ENCODE measurements at regions not wholly inside any gene's neighbourhood (a gene's known extent, or its start where the extent isn't known, plus 50 kb on each side); places are given as distances from the start of the nearest gene placed in this dataset.

- Histone ChIP-seq H3K18ac (ENCODE audit: extremely low read depth, low read length) (no peak overlapping the region), H4K20me1 (replicated peaks in 1 of 2; ENCODE audit: control insufficient read depth in 1 of 2, insufficient read depth in 2 of 2, low read length in 2 of 2) (no peaks in the 10 kb centered on the region), H2BK12ac (ENCODE audit: low read depth, low read length) (no peak overlapping the region), H2AK5ac (ENCODE audit: low read depth, low read length) (0 out of 2 replicates have a peak overlapping the region, but pooled peaks have one; percentile 53), H2AFZ (ENCODE audit: low read length) (no peak overlapping the region), H2BK5ac (ENCODE audit: low read depth, low read length) (0 out of 2 replicates have a peak overlapping the region, but pooled peaks have one; percentile 44), H4K5ac (ENCODE audit: insufficient read length, low read depth, low read length) (no peak overlapping the region), H3K4me2 (ENCODE audit: insufficient read depth in 1 of 2, low read depth in 2 of 2, low read length in 2 of 2) (no peak overlapping the region), H2BK120ac (replicated peaks; ENCODE audit: low read depth, low read length) (no peak overlapping the region), H3K27ac (ENCODE audit: low read depth, low read length) (no peak overlapping the region), H3K23me2 (ENCODE audit: low read depth, low read length) (no peaks in the 10 kb centered on the region), H3K4me3 (ENCODE audit: extremely low read depth in 1 of 4, insufficient read depth in 2 of 4, low read depth in 3 of 4, low read length in 4 of 4) (no peak overlapping the region), H3K79me1 (ENCODE audit: low read depth, low read length) (peaks cover 4% of the 10 kb centered on the region; the same call in 1 of the 2 replicates), H4K8ac (ENCODE audit: extremely low read depth, insufficient read depth, low read length) (peak overlapping the region; percentile 80; the same call in 1 of the 2 replicates), H3K79me2 (ENCODE audit: control insufficient read depth in 1 of 2, insufficient read depth in 2 of 2, low read length in 2 of 2) (no peaks in the 10 kb centered on the region), H3K56ac (replicated peaks; ENCODE audit: insufficient read length, low read depth, low read length) (no peak overlapping the region), H3K14ac (ENCODE audit: insufficient read length) (no peak overlapping the region), H3K4me1 (replicated peaks in 1 of 4; ENCODE audit: control insufficient read depth in 3 of 4, insufficient read depth in 4 of 4, low read length in 3 of 4) (peaks cover 0 to 35% (median 29%) of the 10 kb centered on the region in 4 experiments; a peak in 6 of 7 replicates), H2BK20ac (ENCODE audit: low read length) (no peak overlapping the region), H4K91ac (replicated peaks; ENCODE audit: insufficient read length, low read length) (no peak overlapping the region), H3K27me3 (replicated peaks in 1 of 4; ENCODE audit: control insufficient read depth in 3 of 4, extremely low read depth in 1 of 4, insufficient read depth in 3 of 4, low read length in 3 of 4) (no peaks in the 10 kb centered on the region), H3K23ac (ENCODE audit: insufficient read length) (no peak overlapping the region), H3K9me3 (ENCODE audit: insufficient read depth in 2 of 2, low read depth in 1 of 2, low read length in 1 of 2) (no peaks in the 10 kb centered on the region), H3K36me3 (ENCODE audit: control insufficient read depth in 2 of 4, insufficient read depth in 4 of 4, low read length in 3 of 4) (no peaks in the 10 kb centered on the region), H3K9ac (replicated peaks in 1 of 4; ENCODE audit: extremely low read depth in 1 of 4, low read depth in 3 of 4, low read length in 3 of 4) (no peak overlapping the region), H3K4ac (replicated peaks; ENCODE audit: insufficient read length, low read depth, low read length) (no peak overlapping the region), H2BK15ac (ENCODE audit: low read length) (0 out of 2 replicates have a peak overlapping the region, but pooled peaks have one; percentile 33)
- ChIA-PET CTCF (ENCODE audit: partially characterized antibody) (interaction anchor here (0.7 to 1.5 kb wide), 5 partner anchors 16 to 218 kb away, joined by 4 to 6 read pairs (median 5); no protein-coding TSS in a partner anchor), POLR2A (ENCODE audit: partially characterized antibody) (interaction anchor here (1.2 kb wide), 1 partner anchor 10 kb away, joined by 3 read pairs; no protein-coding TSS in a partner anchor)
- FAIRE-seq (no peak), DNase-seq (ENCODE audit: low read depth in 1 of 2, low spot score in 2 of 2) (no peak)
- WGBS, 2 experiments (ENCODE audit: extremely low coverage in 1 of 2, insufficient coverage in 1 of 2, insufficient read length in 1 of 2, insufficient replicate concordance in 2 of 2, low coverage in 1 of 2, low lambda C conversion rate in 2 of 2, missing lambda C conversion rate in 1 of 2) = 93% methylated on average over 8 of the region's 9 CpGs; no CpG with 5 or more reads in 1 of the 2 experiments
- TF ChIP-seq TAF1 (IDR thresholded peaks at IDR 0.05; ENCODE audit: low read depth, low read length) (no peak), RAD21 (IDR thresholded peaks at IDR 0.05 in 1 of 2, conservative IDR thresholded peaks at IDR 0.05 in 1 of 2; ENCODE audit: low read depth in 2 of 2, low read length in 2 of 2) (no peak), BACH1 (IDR thresholded peaks at IDR 0.05; ENCODE audit: low read length) (no peak), SIN3A (conservative IDR thresholded peaks at IDR 0.05 in 1 of 2, IDR thresholded peaks at IDR 0.05 in 1 of 2; ENCODE audit: low read depth in 1 of 2, low read length in 2 of 2) (no peak), KDM4A (IDR thresholded peaks at IDR 0.05; ENCODE audit: low read depth, low read length, severe bottlenecking) (no peak), CBX8 (IDR thresholded peaks at IDR 0.05; ENCODE audit: borderline replicate concordance, low read depth, low read length) (no peak), POLR2AphosphoS5 (IDR thresholded peaks at IDR 0.05; ENCODE audit: low read depth, low read length) (no peak), EP300 (IDR thresholded peaks at IDR 0.05; ENCODE audit: borderline replicate concordance in 1 of 2, low read depth in 2 of 2, low read length in 2 of 2) (no peak), ATF2 (IDR thresholded peaks at IDR 0.05; ENCODE audit: low read length) (no peak)
- TF ChIP-seq, protein P1, sequence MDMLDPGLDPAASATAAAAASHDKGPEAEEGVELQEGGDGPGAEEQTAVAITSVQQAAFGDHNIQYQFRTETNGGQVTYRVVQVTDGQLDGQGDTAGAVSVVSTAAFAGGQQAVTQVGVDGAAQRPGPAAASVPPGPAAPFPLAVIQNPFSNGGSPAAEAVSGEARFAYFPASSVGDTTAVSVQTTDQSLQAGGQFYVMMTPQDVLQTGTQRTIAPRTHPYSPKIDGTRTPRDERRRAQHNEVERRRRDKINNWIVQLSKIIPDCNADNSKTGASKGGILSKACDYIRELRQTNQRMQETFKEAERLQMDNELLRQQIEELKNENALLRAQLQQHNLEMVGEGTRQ (IDR thresholded peaks at IDR 0.05; ENCODE audit: low read length) = no peak
Measured at GRCh38 chr1:10903821-10904220, 107.4 kb upstream of the CASZ1 start.

Data from H1 (cell line).